Activated B cell treated with CpG ODN at 0.5 μM for 24 hours (primary cell): ENCODE measurements at regions not wholly inside any gene's neighbourhood (a gene's known extent, or its start where the extent isn't known, plus 50 kb on each side); places are given as distances from the start of the nearest gene placed in this dataset.

Experiments
- ATAC-seq: fragments of 200-7000 bp; cut with Tn5 transposase; one replicate; pipeline ENCODE4 v1.10.0; 2021; ENCODE audit warnings: low read depth, mild to moderate bottlenecking, moderate library complexity
- CTCF ChIA-PET: fragments of 350-600 bp; sonication (Branson Sonifier 250); formaldehyde crosslinking; loops from one replicate; lab custom pipeline; 2021; ENCODE audit warnings: antibody characterized with exemption; lab: Charles Lee
- POLR2A ChIA-PET: fragments of 350-600 bp; sonication (Branson Sonifier 250); formaldehyde crosslinking; loops from one replicate; lab custom pipeline; 2021; ENCODE audit warnings: antibody characterized with exemption; lab: Charles Lee
- DNase-seq: peaks from one replicate; pipeline ENCODE4 v3.0.0; 2022
- H3K27ac Mint-ChIP-seq: one replicate; pipeline ENCODE4 v1.8.0; 2020; ENCODE audit warnings: mixed read lengths
- H3K27me3 Mint-ChIP-seq: one replicate; pipeline ENCODE4 v1.8.0; 2021; ENCODE audit warnings: mixed read lengths
- H3K36me3 Mint-ChIP-seq: one replicate; pipeline ENCODE4 v1.8.0; 2021; ENCODE audit warnings: low read depth, mixed read lengths
- H3K4me1 Mint-ChIP-seq: one replicate; pipeline ENCODE4 v1.8.0; 2021; ENCODE audit warnings: mixed read lengths
- H3K4me3 Mint-ChIP-seq: one replicate; pipeline ENCODE4 v1.8.0; 2020; ENCODE audit warnings: mild to moderate bottlenecking, mixed read lengths
- H3K9me3 Mint-ChIP-seq: one replicate; pipeline ENCODE4 v1.8.0; 2020; ENCODE audit warnings: mixed read lengths
- CTCF ChIP-seq: fragments of 200-600 bp; IDR thresholded peaks from one replicate; pipeline ENCODE4 v1.8.0; 2022; ENCODE audit warnings: antibody characterized with exemption, mild to moderate bottlenecking
- intact Hi-C: fragments of 100-400 bp; cut with micrococcal nuclease; formaldehyde crosslinking; loops from one replicate; pipeline ENCODE4 v1.15.1; 2024

GRCh38 chr10:83666762-83667161 is 472.5 kb upstream of the GHITM start:
- no peak for ATAC-seq
- Mint-ChIP-seq H3K4me3 (no peak overlapping the region), H3K36me3 (no peaks in the 10 kb centered on the region), H3K4me1 (no peaks in the 10 kb centered on the region), H3K9me3 (peaks cover 3% of the 10 kb centered on the region), H3K27me3 (no peaks in the 10 kb centered on the region), H3K27ac (no peak overlapping the region)
- no peak for DNase-seq
- no peak for TF ChIP-seq CTCF
- intact Hi-C loops = no loop called here
- ChIA-PET CTCF (no interaction called here), POLR2A (no interaction called here)

GRCh38 chr10:83667594-83667993 is 471.7 kb upstream of the GHITM start:
- ATAC-seq (no peak), DNase-seq (no peak)
- Mint-ChIP-seq H3K27ac (no peak overlapping the region), H3K4me1 (no peaks in the 10 kb centered on the region), H3K9me3 (peaks cover 3% of the 10 kb centered on the region), H3K4me3 (no peak overlapping the region), H3K36me3 (no peaks in the 10 kb centered on the region), H3K27me3 (no peaks in the 10 kb centered on the region)
- TF ChIP-seq CTCF = no peak
- ChIA-PET POLR2A (no interaction called here), CTCF (no interaction called here)
- intact Hi-C loops = no loop called here

- Mint-ChIP-seq H3K9me3 (no peaks in the 10 kb centered on the region), H3K4me3 (no peak overlapping the region), H3K4me1 (no peaks in the 10 kb centered on the region), H3K27ac (no peak overlapping the region), H3K27me3 (no peaks in the 10 kb centered on the region), H3K36me3 (no peaks in the 10 kb centered on the region)
- no peak for TF ChIP-seq CTCF
- POLR2A ChIA-PET = no interaction called here
- CTCF ChIA-PET = no interaction called here
- intact Hi-C loops = no loop called here
- DNase-seq = no peak
- ATAC-seq = no peak
These were observed 466.0 kb upstream of the GHITM start for GRCh38 chr10:83673316-83673715.

GRCh38 chr10:83677795-83678194 is 461.5 kb upstream of the GHITM start:
- no peaks in the 10 kb centered on the region for H3K36me3 Mint-ChIP-seq
- no peak overlapping the region for H3K4me3 Mint-ChIP-seq
- peaks cover 5% of the 10 kb centered on the region for H3K4me1 Mint-ChIP-seq
- DNase-seq = no peak
- H3K27me3 Mint-ChIP-seq = no peaks in the 10 kb centered on the region
- no peak for TF ChIP-seq CTCF
- CTCF ChIA-PET = no interaction called here
- H3K9me3 Mint-ChIP-seq = no peaks in the 10 kb centered on the region
- H3K27ac Mint-ChIP-seq = no peak overlapping the region
- no peak for ATAC-seq
- POLR2A ChIA-PET = no interaction called here
- intact Hi-C loops = no loop called here

- Mint-ChIP-seq H3K27ac (no peak overlapping the region), H3K27me3 (no peaks in the 10 kb centered on the region)
- no peak for DNase-seq
These were observed 460.5 kb upstream of the GHITM start for GRCh38 chr10:83678850-83679249.

More at GRCh38 chr10:83678850-83679249, 460.5 kb upstream of the GHITM start:
- Mint-ChIP-seq H3K4me3 (no peak overlapping the region), H3K9me3 (no peaks in the 10 kb centered on the region), H3K36me3 (no peaks in the 10 kb centered on the region), H3K4me1 (peaks cover 5% of the 10 kb centered on the region)
- intact Hi-C loops = no loop called here
- ChIA-PET CTCF (no interaction called here), POLR2A (no interaction called here)
- no peak for TF ChIP-seq CTCF
- no peak for ATAC-seq
